ENCODE measurements at regions not wholly inside any gene's neighbourhood (a gene's known extent, or its start where the extent isn't known, plus 50 kb on each side); places are given as distances from the start of the nearest gene placed in this dataset.
"Not testable (repeated sequence)": the region's sequence is repeated elsewhere in the genome, so short reads cannot be mapped to it uniquely, and the experiment has no call there.

DNA sequence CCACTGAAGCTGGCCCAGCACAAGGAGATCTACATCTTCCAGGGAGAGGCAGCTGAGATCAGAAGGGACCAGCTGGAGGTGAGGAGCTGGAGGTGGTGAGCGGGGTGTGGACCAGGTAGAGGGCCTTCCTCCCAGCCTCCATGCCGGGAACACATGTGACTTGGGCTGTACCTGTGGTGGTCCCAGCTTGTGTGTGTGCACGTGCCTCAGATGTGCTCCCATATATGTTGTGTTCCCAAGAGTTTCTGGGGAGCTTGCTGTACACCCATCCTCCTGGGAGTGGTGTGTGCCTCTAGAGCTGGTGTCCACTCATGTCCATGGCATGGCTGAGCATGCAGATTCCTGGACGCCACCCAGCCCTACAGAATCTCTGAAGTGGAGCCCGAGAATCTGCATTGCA, 183.7 kb upstream of the AKAP13 start:
- not testable (repeated sequence) for DNase-seq

DNA sequence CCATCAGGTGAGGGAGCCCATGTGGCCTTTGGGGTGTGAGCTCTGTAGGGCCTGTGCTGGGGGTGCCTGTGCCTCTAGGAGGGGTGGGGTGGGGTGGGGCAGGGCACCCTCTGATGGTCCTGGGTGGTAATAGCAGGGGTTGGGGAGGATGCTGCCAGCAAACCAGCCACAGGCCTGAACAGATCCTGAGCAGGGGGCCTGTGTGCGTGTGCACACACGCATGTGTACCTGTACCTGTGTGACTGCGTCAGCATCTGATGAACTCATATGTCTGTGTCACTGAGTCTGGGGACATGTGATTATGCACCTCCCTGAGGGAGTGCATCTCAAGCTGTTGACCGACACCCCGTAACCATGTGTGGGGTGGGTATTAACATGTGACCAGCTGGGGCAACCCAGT, 182.8 kb upstream of the AKAP13 start:
- DNase-seq = not testable (repeated sequence)

DNA sequence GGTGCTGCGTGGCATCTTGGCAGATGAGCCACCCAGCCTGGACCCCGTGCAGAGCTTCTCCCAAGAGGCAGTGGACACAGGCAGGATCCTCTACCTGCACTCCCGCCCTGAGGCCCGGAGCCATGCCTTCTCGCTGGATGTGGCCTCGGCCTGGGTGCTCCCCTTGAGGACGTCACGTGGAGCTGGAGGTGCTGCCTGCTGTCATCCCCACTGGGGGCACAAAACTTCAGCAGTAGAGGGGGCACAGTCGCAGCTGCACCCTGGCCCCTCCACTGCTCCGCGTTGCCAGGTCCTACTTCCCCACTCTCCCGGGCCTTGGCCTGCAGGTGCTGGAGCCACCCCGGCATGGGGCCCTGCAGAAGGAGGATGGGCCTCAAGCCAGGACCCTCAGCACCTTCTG, 182.0 kb upstream of the AKAP13 start:
- DNase-seq = not testable (repeated sequence)

DNA sequence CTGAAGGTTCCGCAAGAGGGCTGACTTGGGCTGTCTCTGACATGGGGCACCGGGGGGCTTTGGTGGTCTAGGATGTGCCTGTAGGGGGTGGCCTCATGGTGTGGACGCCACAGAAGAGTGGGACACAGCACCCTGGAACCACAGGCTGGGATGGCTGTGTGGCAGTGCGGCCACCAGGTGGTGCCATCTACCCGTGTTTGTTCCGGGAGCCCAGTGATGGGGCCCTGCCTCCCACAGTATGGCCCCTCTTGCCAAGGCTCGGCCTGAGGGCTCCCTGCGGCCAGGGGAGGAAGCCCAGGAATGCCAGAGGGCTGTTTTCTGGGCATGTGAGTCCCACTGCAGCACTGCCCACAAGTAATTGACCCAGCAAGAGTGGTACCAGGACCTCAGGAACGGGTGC, 180.2 kb upstream of the AKAP13 start:
- not testable (repeated sequence) for DNase-seq

DNA sequence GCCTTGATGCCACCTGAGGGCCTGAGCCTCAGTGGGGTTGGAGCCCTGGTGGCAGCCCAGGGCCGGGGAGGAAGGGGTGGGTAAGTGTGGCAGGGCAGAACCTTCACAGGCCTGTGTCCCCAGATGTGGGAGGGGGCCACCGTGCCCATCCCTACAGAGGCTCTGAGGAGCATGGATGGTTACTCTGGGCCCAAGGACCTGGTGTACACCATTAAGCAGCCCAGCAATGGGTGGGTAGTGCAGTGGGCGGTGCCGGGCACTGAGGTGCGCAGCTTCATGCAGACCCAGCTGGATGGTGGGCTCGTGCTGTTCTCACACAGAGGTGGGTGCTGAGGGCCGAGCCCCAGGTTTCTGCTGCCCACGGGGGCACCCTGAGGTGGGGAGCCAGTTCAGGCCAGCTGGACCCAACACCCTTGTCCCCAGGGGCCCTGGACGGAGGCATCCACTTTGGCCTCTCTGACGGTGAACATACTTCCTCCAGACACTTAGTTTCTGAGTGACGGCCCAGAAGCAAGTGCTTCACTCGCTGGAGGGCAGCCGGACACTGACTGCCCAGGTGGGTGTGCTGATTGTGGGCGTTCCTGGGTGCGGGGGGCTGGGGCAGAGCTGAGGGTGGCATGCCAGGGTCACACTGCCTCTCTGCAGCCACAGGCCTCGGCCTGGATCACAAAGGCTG, 179.1 kb upstream of the AKAP13 start:
- not testable (repeated sequence) for DNase-seq

DNA sequence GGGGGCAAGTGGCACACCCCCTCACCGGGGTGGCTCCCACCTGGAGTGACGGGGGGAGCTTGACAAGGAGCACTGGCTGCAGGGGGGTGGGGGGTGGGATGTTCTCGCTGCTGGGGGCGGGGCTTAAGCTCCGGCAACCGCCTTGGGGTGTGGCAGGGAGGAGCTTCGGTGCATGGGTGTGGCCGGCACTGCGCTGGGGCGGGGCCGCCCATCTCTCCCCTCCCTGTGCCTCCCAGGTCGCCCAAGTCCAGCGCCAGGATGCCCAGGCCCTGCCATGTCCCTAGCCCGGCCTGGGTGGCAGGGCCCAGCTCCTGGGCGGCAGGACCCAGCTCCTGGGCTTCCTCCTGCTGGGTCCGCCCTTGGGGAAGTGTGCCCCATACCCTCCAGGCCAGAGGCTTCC, 175.9 kb upstream of the AKAP13 start:
- not testable (repeated sequence) for DNase-seq

DNA sequence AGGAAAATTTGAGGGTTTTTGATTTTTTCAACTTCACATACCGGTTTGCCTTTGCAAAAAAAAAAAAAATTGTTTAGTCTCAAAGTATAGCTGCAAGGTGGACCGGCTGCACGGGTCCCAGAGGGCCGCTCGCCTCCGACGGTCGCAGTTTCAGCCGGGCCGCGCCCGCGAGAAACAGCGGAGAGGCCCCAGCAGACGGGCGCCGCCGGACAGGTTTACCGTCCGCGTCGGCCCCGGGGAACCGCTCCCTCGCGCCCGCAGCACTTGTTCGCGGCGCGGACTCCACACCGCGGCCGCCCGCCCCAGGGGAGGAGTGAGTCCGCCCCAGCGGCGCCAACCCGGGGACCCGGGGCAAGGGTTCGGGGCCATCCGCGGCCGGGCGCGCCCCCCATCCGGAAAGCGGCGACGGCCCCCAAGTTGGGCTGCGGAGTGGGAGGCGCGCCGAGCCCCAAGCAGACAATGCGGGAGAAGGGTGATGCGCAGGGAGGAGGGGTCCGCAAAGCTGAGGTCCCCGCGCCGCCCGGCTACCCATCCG, 146.5 kb upstream of the AKAP13 start:
- DNase-seq = not testable (repeated sequence)

DNA sequence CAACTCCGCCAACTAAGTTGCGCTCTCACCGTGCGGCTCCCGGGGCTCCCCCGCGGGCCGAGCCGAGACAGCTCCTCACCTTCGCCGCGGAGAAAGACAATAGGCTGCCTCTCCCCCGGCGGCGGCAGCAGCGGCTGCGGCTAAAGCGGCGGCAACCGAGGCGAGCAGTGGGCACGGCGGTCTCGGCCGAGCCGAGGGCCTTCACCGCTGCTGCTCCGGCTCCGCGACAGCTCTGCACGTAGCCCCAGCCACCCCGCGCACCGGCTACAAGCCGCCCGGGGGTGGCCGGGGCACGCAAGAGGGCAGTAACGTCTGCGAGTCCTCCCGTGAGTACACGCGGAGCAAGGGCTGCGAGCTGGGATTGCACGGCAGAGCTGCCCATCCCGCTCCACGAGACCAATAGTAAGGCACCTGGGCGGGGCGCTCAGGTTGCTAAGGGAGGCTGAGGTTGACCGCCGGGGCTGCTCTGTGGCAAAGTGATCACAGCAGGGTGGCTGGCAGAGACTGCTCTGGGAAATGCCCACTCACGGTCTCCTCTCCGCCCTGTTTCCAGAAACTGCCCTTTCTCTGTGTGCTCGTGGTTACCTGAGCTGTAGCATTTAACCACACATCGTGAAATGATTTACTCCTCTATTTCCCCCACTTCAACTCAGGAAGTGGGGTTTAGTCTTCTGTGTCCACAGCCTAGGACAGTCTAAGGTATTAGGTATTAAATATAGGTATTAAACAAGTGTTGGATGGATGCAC, 145.8 kb upstream of the AKAP13 start:
- not testable (repeated sequence) for DNase-seq

DNA sequence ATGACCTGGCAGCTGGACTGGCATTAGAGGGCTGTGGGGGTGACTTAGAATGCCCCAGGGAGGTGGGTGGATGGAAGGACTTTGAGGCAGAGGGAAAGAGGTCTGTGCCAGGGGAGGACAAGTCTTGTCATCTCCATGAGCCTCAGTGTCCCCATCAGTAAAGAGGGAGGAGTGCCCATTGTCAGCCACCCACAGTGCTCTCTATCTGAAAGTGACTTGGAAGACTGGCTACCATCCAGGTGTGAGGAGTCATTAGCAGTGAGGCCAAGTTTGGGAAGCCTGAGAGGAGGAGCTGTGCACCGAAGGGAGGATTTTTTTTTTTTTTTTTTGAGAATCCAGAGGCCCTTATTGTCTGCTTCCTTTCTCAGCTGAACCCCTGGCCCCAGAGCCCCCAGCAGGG, 136.3 kb upstream of the AKAP13 start:
- DNase-seq = not testable (repeated sequence)

DNA sequence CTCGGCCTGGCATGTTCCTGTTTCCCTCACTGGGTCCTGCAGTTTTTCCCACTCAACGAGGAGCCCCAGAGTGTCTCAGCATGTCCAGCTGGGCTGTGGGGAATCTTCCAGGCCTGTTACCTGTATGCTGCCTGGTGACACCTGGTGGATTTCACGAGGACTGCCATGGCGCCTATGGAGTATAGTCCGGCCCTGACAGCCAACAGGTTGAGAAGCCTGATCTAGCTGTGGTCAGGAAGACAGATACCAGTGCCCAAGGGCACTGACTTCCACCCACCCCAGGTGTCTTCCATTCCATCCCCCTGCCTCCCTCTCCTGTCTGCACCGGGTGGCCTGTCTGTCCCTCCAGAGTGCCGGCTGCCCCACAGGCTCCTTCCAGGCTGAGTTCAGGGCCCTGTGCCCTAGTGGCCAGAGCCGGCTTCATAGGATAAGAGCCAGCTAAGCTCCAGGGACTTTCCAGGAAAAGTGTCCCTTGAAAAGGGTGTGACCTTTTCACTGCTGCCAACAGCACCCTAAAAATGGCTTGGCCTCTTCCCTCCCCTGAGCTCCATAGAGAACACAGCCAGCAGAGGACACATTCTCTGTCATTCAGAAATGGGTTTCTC, 129.4 kb upstream of the AKAP13 start:
- DNase-seq = not testable (repeated sequence)

DNA sequence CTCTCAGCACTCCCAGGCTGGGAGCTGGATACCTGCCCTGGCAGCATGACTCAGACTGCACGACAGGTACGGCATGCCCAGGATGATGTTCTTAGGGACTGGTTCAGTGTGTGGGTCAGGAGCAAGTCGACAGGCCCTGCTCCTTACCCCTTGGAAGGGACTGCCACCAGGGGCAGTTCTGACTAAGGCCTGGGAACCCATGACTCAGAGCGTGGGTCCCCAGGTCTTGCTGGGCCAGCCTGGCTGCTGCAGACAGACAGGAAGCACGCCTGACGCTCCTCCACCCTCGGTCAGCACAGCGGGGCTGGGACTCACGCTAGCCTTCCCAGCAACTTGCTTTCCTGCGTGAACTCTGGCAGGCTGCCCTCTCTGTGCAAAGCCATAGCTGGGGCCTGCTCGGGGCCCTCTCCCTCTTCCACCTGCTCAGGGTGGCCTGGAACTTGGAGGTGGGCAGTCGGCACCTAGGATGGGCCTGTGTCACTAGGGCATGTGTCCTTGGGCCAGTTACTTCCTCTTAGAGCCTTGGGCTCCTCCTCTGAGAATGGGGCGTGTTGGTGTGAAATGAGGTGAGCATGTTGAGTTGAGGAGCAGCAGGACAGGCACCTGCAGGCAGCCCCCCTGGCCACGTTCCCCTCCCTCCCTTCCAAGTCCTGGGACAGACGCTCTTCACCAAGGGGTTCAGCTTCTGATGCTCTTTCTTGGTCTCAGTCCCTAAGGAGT, 127.0 kb upstream of the AKAP13 start:
- DNase-seq = not testable (repeated sequence)

DNA sequence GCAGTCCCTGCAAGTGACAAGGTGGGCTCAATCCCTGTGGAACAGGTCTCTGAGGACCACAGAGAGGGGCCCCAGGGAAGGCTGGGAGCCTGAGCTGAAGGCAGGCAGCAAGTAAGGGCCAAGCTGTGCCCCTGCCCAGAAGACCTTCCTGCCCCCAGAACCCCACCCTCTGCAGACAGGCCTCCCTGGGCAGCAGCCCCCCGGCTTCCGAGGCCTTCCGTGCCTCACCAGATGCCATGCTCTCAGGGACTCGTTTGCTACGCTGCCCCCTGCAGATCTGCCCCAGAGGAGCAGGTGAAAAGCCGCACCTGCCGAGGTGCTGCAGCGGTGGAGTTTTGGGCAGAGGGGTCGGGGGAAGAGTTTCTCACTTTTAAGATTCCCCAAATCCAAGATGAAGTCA, 125.4 kb upstream of the AKAP13 start:
- not testable (repeated sequence) for DNase-seq

DNA sequence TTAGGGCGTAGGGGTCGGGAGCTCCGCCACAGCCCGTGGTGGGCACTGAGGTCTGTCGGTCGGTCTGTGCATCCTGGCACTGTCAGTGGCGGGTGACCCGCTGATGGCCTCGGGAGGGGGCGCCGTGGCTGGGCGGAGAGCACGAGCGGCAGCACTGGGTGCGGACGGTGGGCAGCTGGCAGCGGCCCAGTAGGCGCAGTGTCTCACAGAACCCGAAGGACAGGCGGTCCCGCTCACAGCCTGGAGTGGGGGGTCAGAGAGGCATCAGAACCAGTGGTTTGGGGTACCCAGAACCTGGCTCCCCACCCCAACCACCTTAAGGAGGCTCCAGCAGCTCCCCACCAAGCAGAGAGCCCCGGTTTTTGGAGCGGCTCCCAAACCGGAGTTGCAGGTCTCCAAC, 124.9 kb upstream of the AKAP13 start:
- not testable (repeated sequence) for DNase-seq

DNA sequence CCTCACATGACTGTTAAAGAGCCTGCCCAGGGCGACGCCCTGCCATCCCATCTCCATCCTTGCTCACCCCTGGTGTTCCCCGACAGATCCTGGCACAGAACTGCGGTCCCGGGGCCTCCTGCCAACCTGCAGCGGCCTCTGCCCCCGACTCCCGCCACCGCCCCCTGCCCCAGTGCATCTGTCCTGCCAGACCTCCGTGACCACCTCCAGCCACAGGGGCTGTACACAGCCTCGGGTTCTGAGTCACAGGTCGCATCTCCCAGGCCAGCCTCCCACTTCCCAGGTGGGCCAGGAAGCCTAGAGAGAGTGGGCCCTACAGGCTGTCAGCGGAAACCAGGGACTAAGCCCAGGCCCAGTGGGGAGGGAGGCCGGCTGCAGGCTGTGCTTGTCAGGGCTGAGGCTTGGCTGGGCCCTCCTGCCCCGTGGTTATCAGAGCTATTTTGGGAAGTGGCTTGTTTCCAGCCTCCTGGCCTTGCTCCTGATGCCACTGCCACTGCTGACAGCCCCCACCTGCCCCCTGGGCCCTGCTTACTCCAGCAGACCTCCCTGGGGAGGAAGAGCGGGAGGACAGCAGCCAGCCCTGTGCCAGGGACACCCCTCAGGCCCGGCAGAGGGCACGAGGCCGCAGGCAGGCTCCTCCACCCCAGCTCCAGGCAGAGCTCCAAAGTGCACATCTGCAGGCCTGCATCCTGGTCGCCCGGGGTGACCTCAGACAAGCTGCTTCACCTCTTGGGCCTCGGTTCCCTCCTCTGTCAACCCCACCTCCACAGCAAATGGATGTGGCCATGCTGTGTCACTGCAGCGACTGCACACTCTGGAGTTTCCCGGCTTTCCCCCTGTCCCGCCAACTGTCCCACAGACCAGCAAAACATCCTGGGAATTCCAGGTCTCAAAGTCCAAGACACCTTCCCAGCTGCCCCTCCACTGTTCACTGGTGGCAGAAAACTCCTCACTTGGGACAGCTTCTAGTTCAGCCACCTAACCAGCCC, 124.1 kb upstream of the AKAP13 start:
- DNase-seq = not testable (repeated sequence)

DNA sequence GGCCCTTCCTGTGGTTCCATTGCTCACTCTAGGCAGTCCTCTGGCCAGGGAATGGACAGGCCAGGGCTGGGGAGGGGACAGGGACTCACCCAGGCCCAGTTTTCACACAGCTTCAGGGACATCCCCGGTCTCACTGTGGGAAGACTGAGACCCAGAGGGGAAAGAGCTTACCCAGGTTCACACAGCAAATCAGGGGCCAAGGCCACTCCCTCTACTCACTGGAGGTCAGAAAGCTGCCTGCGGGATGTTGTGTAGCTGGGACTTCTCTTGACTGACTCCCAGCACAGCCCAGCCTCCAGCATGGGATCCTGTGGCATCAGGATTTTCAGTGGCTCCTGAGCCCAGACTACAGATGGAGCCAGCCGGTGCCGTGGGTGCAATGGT, 122.3 kb upstream of the AKAP13 start:
- DNase-seq = not testable (repeated sequence)

DNA sequence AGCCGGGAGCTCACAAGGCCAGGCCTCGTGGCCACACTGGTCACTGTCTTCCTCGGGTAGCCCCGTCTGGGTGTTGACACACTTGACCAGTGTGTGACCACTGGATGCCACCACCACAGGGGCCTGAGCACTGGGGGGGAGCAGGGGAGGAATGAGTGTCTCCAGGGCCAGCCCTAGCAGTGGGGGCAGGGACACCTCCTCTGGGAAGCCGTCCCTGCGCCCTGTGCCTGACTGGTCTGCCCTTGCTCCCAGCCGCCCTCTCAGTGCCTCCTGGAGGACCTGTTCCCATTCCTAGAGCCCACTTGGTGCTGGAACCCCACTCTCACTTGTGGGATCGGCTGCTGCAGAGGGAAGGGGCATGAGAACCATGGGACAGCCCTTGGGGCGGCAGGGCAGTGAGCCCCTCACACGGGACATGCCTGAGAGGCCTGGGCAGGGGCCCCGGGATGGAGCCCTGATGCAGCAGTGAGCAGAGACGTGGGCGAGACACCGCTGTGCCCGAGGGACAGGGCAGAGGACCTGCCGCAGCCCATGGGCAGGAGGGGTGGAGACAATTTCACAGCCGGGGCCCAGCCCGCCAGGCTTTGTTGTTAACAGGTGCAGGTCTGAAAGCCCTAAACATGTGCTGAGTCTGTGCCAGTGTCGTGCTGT, 121.7 kb upstream of the AKAP13 start:
- not testable (repeated sequence) for DNase-seq

DNA sequence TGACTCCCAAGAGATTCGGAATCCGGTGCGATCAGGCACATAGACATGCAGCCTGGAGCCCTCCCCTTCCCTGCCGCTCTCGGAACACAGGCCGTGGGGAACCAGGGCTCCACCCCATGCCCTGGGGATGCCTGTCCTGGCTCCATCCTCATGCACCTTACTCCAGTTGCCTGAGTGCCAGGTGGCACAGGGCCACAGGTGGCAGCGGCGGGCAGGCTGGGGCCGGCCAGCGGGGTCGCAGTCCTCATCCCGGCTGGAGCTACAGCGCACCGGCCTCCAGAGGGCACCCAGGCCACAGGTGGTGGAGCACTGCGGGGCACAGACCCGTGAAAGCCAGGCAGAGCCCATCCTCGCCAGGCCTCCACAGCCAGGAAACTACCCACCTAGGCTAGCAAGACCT, 119.9 kb upstream of the AKAP13 start:
- not testable (repeated sequence) for DNase-seq

DNA sequence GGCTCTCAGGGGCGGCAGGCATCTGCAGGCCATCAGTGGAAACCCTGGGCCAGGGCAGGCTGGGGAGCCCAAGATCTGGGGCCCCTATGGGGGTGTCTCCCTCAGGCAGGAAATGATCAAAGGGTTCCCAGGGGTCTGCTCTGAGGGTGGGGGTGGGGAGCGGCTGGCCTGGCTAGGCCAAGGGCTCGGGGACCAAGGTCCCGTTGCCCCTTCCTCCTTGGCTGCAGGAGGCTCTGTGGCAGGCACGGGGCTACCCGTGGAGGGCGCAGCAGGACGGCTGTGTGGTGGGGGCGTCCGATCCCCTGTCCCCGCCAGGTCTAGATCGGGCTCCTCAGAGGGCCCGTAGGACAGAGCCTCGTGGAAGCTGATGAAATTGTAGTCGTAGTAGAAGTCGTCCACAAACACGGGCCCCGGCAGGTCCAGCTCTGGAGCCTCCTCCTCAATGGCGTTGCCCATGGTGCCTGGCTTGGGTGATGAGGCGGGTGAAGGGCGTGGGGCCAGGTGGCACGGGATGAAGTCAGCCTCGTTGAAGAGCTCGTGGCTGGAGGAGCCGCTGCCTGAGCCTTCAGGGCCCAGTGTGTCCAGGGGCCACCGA, 117.8 kb upstream of the AKAP13 start:
- not testable (repeated sequence) for DNase-seq

DNA sequence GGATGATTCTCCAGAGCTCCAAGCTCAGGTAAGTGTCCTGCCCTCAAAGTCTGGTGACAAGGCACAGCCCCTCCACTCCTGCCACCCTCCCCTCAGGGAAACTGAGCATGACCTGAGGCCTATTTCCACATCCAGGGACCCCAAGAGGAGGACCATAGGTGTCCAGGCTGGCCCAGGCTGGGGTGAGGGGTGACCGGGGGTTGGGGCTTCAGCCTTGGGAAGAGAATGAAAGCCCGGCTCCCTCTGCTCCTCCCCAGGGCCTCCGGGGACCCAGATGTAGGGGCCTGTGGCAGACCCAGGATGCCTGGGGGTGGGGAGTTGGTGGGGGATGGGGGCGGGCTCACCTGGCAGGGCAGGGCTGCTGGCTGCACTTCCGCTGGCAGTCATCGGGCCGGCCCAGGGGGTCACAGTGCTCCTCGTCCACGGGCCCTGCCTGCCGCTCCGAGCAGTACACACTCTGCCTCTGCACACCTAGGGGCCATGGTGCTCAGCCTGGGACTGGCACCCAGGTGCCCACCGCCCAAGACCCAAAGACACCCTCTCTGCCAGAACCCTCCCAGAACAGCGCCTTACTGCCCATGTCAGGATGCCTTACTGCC, 116.5 kb upstream of the AKAP13 start:
- DNase-seq = not testable (repeated sequence)

DNA sequence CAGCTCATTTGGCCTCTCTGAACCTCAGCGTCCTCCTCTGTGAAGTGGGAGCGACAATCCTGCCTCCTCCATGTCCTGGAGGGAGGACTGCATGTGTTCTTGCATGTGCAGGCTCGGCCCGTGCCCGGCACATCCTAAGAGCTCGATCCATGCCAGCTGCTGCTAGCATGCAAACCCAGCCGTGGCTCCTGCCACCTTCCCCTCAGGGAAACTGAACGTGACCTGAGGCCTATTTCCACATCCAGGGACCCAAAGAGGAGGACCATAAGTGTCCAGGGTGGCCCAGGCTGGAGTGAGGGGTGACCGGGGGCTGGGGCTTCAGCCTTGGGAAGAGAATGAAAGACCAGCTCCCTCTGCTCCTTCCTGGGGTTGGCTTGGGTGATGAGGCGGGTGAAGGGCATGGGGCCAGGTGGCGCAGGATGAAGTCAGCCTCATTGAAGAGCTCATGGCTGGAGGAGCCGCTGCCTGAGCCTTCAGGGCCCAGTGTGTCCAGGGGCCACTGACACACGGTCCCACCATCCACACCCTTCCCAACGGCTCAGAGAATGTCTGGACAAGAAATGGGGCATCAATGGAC, 115.7 kb upstream of the AKAP13 start:
- not testable (repeated sequence) for DNase-seq

Data from GF-D8 (cell line).